ENCODE measurements at regions not wholly inside any gene's neighbourhood (a gene's known extent, or its start where the extent isn't known, plus 50 kb on each side); places are given as distances from the start of the nearest gene placed in this dataset.
A peak's percentile ranks its signal among the peaks of the same experiment; 100 is the strongest.

- peak; percentile 18 for DNase-seq (ENCODE audit: low read depth)
- TF ChIP-seq, protein P1, sequence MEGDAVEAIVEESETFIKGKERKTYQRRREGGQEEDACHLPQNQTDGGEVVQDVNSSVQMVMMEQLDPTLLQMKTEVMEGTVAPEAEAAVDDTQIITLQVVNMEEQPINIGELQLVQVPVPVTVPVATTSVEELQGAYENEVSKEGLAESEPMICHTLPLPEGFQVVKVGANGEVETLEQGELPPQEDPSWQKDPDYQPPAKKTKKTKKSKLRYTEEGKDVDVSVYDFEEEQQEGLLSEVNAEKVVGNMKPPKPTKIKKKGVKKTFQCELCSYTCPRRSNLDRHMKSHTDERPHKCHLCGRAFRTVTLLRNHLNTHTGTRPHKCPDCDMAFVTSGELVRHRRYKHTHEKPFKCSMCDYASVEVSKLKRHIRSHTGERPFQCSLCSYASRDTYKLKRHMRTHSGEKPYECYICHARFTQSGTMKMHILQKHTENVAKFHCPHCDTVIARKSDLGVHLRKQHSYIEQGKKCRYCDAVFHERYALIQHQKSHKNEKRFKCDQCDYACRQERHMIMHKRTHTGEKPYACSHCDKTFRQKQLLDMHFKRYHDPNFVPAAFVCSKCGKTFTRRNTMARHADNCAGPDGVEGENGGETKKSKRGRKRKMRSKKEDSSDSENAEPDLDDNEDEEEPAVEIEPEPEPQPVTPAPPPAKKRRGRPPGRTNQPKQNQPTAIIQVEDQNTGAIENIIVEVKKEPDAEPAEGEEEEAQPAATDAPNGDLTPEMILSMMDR (IDR thresholded peaks at IDR 0.05; ENCODE audit: low read depth, low read length, missing control alignments): no peak
- H3K4me3 ChIP-seq (ENCODE audit: low read depth, low read length): no peak overlapping the region
These were observed 61.1 kb downstream of the ATXN3L start for GRCh38 chrX:13258725-13259124.

GRCh38 chrX:13258052-13258444 is 61.8 kb downstream of the ATXN3L start:
- no peak overlapping the region for H3K4me3 ChIP-seq (ENCODE audit: low read depth, low read length)
- DNase-seq (ENCODE audit: low read depth): peak; percentile 10
- TF ChIP-seq, protein P1 (IDR thresholded peaks at IDR 0.05; ENCODE audit: low read depth, low read length, missing control alignments): peak; percentile 10

DNA sequence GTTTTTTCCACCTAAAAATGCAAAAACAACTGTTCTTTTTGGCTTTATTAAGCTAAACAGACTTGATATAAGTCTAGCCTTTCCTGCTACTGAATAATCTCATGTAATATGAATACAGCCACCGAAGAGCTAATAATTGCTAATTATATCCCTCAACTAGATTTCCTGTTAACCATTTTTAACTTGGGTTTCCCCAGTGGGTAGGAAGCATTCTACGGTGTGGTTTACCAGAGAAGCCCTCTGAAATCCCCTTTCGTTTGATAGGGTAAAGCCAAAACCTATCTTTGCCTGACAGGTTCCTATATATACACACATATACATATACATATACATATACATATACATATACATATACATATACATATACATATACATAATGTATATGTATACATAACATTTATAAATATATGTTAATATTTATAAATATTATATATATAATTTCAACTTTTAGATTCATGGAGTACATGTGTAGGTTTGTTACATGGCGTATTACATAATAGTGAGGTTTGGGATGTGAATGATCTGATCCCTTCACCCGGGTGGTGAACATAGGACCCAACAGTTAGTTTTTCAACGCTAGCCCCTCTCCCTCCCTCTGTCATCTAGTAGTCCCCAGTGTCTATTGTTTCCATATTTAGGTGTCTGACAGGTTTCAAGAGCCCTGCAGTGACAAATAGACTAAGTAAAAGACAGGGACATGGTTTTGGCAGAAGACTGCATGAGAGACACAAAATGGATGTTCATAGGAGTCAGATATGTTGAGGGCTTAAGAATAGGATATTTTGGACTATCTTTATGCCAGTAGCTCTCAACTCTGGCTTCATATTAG is 62.4 kb downstream of the ATXN3L start:
- DNase-seq (ENCODE audit: low read depth): peak; percentile 46
- no peak overlapping the region for H3K4me3 ChIP-seq (ENCODE audit: low read depth, low read length)
- TF ChIP-seq, protein P1 (IDR thresholded peaks at IDR 0.05; ENCODE audit: low read depth, low read length, missing control alignments): no peak

DNA sequence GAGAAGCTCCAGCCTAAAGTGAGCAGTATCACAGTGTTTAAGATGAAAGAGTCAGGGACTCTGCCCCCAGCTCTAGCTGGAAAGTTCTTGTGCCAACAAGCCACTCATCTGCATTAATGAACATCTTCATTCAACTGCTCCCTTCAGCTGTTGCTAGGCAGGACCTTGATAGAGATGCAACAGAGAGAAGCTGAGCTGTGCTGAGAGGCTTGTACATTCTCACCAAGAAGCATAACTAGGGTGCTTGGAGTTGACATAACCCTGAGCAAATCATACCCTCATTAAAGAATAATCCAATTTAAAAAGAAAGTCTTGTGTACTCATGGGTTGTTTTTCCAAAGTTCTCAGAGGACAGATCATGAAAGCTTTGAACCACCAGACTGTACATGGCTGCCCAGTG is 63.2 kb downstream of the ATXN3L start:
- no peak overlapping the region for H3K4me3 ChIP-seq (ENCODE audit: low read depth, low read length)
- TF ChIP-seq, protein P1 (IDR thresholded peaks at IDR 0.05; ENCODE audit: low read depth, low read length, missing control alignments): no peak
- DNase-seq (ENCODE audit: low read depth): no peak

DNA sequence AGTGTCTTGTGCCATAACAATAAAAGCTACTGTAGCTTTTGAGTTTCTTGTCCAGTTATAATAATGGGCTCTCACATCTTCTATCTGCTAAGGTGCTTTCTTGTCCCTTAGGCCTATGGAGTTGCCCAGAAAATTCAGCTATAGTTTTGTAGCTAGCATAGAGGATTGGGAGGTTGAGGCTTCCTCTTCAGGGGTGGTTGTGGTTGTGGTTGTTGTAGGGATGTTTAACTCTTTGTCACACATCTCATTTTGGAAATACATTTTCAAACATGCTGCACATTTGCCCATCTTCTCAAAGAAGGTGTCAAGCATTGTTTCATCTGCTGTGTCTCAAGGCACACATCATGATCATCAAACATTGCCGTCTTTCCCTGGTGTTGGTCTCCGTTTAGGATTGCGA is 65.0 kb downstream of the ATXN3L start:
- H3K4me3 ChIP-seq (ENCODE audit: low read depth, low read length): no peak overlapping the region
- TF ChIP-seq, protein P1 (IDR thresholded peaks at IDR 0.05; ENCODE audit: low read depth, low read length, missing control alignments): no peak
- DNase-seq (ENCODE audit: low read depth): no peak

DNA sequence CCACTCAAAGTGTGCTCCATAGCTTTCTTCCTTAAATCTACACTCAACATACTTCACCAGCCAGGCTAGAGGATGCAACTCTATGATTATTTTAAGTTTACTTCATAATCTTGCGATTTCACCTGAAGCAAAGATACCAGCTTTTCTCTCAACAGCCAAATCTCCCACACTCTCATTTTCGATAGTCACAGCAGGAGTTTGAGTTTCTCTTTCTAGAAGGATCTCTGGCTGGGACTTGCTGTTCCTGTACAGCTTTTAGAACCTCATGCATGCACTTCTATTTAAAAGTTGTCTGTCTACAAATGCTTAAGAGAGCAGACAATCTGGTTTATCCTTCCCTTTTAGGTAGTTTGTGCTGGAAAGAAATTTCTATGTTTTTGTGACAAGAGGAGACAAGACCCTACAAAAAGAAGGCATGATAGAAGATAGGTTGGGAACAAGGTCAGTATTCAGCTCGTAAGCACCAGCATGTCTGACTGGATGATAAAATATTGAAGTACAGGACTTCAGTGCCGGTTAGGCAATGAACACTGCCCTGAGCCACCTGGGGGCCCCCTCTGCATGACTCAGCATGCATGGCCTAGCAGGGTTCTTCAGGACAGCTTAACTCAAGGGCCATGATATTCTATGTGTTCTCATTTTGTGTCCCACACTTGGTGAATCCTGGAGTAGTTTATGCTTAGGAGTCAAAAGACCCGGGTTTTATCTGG is 65.6 kb downstream of the ATXN3L start:
- peak; percentile 37 for DNase-seq (ENCODE audit: low read depth)
- TF ChIP-seq, protein P1 (IDR thresholded peaks at IDR 0.05; ENCODE audit: low read depth, low read length, missing control alignments): peak; percentile 23
- H3K4me3 ChIP-seq (ENCODE audit: low read depth, low read length): no peak overlapping the region

Measured in GM12864 (cell line).